ENCODE measurements at regions not wholly inside any gene's neighbourhood (a gene's known extent, or its start where the extent isn't known, plus 50 kb on each side); places are given as distances from the start of the nearest gene placed in this dataset.
"Not testable (repeated sequence)": the region's sequence is repeated elsewhere in the genome, so short reads cannot be mapped to it uniquely, and the experiment has no call there.

- Histone ChIP-seq H3K27me3 (no peaks in the 10 kb centered on the region), H3K36me3 (no peaks in the 10 kb centered on the region), H3K27ac (no peak overlapping the region), H3K4me3 (no peak overlapping the region), H3K4me1 (peaks cover 0 to 5% (median 0%) of the 10 kb centered on the region in 9 donors), H3K9me3 (no peaks in the 10 kb centered on the region)
- no peak for ATAC-seq
- TF ChIP-seq, protein P1, sequence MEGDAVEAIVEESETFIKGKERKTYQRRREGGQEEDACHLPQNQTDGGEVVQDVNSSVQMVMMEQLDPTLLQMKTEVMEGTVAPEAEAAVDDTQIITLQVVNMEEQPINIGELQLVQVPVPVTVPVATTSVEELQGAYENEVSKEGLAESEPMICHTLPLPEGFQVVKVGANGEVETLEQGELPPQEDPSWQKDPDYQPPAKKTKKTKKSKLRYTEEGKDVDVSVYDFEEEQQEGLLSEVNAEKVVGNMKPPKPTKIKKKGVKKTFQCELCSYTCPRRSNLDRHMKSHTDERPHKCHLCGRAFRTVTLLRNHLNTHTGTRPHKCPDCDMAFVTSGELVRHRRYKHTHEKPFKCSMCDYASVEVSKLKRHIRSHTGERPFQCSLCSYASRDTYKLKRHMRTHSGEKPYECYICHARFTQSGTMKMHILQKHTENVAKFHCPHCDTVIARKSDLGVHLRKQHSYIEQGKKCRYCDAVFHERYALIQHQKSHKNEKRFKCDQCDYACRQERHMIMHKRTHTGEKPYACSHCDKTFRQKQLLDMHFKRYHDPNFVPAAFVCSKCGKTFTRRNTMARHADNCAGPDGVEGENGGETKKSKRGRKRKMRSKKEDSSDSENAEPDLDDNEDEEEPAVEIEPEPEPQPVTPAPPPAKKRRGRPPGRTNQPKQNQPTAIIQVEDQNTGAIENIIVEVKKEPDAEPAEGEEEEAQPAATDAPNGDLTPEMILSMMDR (IDR thresholded peaks at IDR 0.05), result no peak
- 93 to 97% methylated on average over 2 of the region's 2 CpGs for WGBS, 2 donors
- intact Hi-C loops (cut with DNase I), result no loop called here
- DNase-seq, result no peak
Measured at GRCh38 chr2:20499387-20499786, 52.5 kb downstream of the RHOB start.

DNA sequence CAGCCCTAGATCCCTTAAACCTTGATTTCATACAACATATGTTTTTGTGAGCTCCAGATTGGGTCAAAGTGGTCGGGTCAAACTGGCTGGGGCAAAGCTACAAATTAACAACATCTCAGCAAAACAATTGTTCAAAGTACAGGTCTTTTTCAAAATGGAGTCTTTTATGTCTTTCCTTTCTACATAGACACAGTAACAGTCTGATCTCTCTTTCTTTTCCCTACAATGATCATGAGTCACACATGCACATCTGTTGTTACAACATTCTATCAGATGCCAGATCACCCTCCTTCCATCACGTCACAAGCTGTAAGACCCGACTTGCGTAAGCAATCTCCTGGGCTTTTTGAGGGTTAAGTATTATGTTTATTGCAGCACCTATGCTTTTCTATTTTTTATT, 55.1 kb downstream of the RHOB start:
- Histone ChIP-seq H3K27me3 (no peaks in the 10 kb centered on the region), H3K9me3 (no peaks in the 10 kb centered on the region), H3K36me3 (no peaks in the 10 kb centered on the region), H3K4me3 (no peak overlapping the region), H3K27ac (peak overlapping the region in 1 of 10 donors; percentile 18), H3K4me1 (peaks cover 0 to 4% (median 0%) of the 10 kb centered on the region in 9 donors)
- 80 to 85% methylated on average over 4 of the region's 4 CpGs for WGBS, 2 donors
- intact Hi-C loops (cut with DNase I), result no loop called here
- TF ChIP-seq, protein P1 (IDR thresholded peaks at IDR 0.05), result no peak
- ATAC-seq (peak in 3 of 8 donors; percentile 16 to 79 (median 27)), DNase-seq (no peak)

DNA sequence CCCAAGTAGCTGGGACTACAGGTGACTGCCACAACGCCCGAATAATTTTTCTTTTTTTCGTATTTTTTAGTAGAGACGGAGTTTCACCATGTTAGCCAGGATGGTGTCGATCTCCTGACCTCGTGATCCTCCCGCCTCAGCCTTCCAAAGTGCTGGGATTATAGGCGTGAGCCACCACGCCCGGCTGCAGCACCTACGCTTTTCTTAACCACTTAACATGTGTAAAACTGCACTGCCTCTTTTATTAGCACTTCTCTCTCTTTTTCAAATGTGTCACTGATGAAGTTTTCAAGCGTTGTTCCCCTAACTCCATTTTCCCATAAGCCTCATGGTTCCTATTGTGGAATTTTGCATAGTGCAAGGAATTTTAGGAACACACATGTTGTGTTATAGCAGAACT, 55.6 kb downstream of the RHOB start:
- H3K36me3 ChIP-seq; H3K27ac ChIP-seq; H3K4me1 ChIP-seq; DNase-seq; H3K27me3 ChIP-seq; H3K4me3 ChIP-seq; intact Hi-C loops (cut with DNase I); ATAC-seq; H3K9me3 ChIP-seq: not testable (repeated sequence)
- 95% methylated on average over 12 of the region's 12 CpGs for WGBS, 2 donors

DNA sequence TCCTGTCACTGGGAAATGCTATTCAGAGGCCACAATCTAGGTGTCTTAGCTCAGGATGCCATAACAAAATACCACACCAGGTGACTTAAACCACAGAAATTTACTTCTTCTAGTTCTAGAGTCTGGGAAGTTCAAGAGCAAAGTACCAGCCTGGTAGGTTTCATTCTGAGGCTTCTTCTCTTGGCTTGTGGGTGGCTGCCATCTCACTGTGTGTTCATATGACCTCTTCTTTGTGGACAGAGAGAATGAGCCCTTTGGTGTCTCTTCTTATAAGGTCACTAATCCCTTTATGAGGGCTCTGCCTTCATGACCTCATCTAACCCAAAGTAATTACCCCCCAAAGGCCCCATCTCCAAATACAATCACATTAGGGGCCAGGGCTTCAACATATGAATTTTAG, 57.3 kb downstream of the RHOB start:
- Histone ChIP-seq H3K4me3 (no peak overlapping the region), H3K36me3 (no peaks in the 10 kb centered on the region), H3K9me3 (no peaks in the 10 kb centered on the region), H3K4me1 (peaks cover 0 to 10% (median 0%) of the 10 kb centered on the region in 9 donors), H3K27me3 (no peaks in the 10 kb centered on the region), H3K27ac (no peak overlapping the region)
- ATAC-seq, result no peak
- intact Hi-C loops (cut with DNase I), result no loop called here
- no peak for DNase-seq
- TF ChIP-seq, protein P1 (IDR thresholded peaks at IDR 0.05), result no peak

DNA sequence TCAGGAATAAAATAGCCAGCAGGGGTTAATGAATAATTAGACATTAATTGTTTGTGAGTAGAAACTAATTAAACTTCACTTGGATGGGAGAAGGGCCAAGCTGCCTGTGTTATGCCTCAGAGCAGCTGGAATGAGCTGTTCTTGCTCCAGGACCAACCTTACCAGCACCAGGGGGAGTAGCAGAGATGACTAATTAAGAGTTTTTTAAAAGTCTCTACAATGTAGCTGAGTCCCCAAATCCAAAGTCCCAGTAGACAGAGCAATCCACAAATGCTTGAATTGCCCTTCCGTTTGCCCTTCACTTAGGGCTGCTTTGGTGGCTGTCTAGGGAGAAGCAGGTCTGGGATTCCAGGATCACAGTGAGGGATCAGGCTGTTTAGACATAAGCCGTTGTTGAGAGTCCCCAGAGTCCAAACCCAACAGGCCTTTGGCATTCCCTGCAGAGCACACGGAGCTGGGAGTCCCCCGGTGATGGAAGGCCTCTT, 59.4 kb downstream of the RHOB start:
- TF ChIP-seq, protein P1 (IDR thresholded peaks at IDR 0.05), result peak in 3 of 9 donors; percentile 28 to 37 (median 30)
- Histone ChIP-seq H3K27ac (no peak overlapping the region), H3K27me3 (no peaks in the 10 kb centered on the region), H3K36me3 (no peaks in the 10 kb centered on the region), H3K4me3 (no peak overlapping the region), H3K4me1 (peaks cover 0 to 15% (median 0%) of the 10 kb centered on the region in 9 donors), H3K9me3 (no peaks in the 10 kb centered on the region)
- WGBS, 2 donors, result 82 to 85% methylated on average over 4 of the region's 4 CpGs
- ATAC-seq (no peak), DNase-seq (no peak)
- intact Hi-C loops (cut with DNase I), result no loop called here

All from heart right ventricle (tissue), 16 donors.